Hindlimb muscle (tissue), 1 donor: ENCODE measurements at regions not wholly inside any gene's neighbourhood (a gene's known extent, or its start where the extent isn't known, plus 50 kb on each side); places are given as distances from the start of the nearest gene placed in this dataset.

Experiments used
- DNase-seq: peaks from one replicate; pipeline ENCODE4 v3.0.0-alpha.2; 2013

DNA sequence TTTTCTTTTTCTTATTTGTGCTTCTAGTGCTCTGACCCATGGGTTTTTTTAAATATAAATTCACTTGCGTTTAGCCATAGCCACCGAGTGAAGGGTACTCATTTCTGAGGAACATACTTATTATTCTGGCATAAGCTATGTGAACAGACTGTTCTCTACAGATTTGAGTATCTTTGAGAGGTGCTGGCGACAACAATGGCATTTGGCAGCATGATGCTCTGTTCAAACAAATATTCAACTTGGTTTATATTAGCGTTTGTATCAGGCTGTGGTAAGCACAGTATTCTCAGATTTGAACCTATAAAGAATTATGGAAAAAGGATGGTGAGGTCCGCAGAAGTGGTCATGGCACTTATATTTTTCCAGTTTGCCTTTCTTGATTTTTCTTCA is 108.7 kb upstream of the LIMCH1 start:
- DNase-seq: no peak

DNA sequence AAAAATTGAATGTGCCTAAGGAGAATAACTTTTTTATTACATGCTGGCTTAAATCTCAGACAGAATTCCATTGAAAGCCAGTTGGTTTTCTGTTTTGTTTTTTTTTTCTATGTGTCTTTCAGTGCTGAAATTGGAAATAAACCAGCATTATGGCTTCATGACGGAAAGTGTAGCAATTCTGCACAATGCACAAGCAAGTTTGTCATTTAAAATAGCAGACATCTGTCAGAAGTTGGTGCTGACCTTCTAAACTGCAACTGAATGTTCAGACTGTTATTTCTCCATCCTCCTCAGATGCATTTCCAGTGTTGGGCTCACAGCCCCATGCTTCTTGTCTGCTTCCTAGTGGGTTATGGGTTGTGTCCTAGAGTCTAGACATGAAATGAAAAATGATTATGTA is 107.2 kb upstream of the LIMCH1 start:
- DNase-seq: no peak

DNA sequence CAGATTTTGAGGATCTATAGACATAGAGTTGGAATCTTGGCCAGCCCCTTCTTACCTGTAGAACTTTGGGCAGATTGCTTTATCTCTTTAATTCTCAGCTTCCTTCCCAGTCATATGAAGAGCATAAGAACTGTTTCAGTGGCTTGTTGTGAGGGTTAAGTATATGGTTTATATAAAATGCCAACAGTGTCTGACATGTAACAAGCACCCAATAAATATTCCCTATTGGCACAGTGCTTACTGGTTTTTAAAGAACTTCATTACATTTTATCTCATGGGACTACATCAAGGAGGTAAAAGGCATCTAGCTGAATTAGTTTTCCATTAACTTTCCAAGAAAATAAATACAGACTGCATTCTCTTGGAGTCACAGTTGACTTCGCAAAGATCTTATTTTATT is 106.7 kb upstream of the LIMCH1 start:
- DNase-seq: no peak

DNA sequence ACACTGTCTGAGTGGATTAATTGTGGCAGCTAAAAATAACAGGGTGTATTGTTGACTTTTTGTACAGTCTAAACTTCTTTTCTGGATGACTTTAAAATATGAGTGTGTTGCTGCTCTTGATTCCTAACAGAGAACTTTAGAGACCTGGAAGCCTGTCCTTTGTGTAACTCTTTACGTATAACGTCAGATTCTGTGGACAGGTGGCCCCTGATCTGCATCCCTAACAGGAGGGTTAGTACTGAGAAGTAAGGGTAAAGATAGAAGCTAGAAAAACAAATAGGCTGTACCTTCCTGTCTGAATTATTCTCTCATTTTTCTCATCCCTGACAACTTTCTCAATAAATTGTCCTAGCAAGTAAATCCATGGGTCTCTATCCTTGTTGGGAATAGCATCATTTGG is 105.7 kb upstream of the LIMCH1 start:
- no peak for DNase-seq

DNA sequence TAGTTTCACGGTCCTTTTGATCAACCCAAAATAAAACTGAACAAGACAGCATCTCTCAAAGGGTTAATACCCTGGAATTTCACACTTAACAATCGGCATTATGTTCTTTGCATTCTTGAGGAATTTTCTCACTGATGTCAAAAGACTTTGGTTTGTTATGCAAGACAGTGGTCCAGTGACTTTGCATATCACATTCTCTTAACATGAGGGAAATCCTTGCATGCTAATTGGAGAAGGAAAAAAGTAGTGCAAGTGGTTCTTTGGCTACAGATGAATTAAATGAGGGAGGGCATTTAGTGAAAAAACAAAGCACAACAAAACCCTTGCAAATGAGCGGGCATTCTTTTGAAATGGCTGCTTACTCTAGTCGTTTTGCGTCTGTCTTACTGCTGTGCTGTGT is 105.1 kb upstream of the LIMCH1 start:
- DNase-seq: no peak

DNA sequence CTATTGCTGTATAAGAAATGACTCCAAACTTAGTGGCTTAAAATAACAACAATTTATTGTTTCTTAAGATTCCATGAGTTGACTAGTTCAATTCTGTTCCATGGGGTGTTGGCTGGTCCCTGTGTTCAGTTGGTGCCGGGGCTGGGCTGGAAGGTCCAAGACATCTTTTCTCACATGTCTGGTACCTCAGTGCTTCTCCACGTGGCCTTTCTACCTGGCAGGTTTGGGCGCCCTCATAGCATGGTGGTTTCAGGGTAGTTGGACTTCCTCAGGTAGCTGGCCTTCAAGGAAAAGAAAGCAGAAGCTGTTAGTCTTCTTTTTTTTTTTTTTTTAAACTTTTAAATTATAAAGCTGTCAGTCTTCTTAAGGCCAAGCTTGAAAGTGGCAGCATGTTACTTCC is 104.6 kb upstream of the LIMCH1 start:
- DNase-seq: no peak

DNA sequence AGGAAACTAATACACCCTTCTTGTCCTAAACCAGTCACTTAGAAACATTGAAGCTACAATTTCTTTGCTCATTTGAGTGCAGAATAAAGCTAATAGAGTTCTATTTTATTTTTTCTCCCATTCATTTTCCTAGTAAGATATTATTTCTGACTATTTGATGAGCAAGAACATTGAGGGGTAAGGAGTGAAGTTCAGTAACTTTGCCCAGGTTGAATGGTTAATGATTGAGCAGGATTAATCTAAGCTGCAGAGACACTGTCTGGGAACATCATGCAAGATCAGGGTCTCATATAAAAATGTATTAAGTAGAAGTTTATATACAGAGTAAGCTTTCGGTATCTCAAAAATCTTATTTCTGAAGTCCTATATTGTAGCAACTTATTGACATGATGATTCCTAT is 102.4 kb upstream of the LIMCH1 start:
- no peak for DNase-seq

DNA sequence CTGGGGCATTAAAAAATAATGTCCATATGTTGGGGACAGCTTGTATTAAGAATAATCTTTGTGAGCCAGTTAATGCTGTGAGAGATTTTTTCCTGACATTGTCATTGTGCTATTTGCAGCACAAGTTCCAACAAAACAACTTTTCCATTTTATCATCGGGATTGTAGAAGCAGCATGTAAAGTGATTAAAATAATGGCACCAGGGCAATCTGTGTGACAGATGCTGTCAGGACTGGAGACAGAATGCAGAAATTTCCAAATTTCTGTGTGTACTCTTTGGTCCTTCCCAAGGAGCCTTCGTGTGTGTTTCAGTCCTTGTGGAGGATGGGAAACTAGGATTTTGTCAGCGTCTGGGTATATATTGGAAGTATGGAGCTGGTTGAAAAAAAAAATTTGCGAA is 101.5 kb upstream of the LIMCH1 start:
- DNase-seq: no peak

DNA sequence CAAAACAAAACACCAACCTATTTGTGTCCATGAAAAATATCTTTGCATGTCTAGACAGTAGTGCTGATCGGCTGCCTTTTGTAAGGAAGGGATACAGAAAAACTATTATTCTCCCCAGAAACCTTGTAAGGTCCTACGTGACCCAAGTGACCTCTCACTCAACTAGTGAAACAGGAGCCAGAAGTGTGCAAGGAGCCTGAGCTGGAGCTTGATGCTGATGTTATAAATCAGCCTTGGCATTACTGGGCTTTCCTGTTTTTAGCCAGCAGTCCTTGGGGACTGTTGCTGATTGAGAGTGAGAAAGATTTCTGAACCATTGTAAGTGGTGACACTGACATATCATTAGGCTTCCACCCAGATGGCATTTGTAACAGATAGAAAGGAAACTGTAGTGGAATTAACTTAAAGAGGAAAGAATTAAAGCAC is 100.8 kb upstream of the LIMCH1 start:
- no peak for DNase-seq

DNA sequence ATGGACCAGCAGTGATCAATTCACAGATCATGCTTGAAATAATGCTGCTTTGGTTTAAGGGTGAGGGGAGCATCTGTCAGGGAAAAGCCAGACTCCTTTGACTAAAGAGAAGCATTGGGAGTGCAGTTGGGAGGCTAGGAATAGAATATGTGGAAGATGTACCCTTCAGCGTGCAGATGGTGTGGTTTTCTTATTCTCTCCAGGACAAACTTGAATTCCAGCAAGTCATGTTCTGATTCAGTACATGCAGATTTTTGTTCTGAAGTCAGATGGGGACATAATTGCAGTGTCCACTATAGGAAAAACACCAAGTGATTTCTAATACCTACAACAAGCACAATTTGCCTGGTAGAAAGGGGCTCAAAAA is 99.0 kb upstream of the LIMCH1 start:
- no peak for DNase-seq

DNA sequence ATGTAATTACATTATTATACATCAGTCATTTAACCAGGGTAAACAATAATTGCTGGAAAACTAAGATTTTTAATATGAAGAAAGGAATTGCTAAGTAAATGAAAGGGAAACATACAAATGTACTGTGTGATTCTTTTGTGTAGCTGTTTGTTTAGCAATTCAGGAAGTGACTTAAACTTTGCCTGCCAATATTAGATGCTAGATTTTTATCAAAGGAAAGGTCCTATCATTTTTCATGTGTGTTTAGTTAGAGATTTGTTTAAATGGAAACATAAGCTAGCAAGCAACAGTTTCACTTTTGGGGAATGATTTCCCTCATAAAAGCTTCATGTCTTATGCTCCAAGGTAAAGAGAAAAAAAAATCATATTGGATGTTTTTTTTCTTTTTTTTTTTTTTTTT is 95.1 kb upstream of the LIMCH1 start:
- no peak for DNase-seq

DNA sequence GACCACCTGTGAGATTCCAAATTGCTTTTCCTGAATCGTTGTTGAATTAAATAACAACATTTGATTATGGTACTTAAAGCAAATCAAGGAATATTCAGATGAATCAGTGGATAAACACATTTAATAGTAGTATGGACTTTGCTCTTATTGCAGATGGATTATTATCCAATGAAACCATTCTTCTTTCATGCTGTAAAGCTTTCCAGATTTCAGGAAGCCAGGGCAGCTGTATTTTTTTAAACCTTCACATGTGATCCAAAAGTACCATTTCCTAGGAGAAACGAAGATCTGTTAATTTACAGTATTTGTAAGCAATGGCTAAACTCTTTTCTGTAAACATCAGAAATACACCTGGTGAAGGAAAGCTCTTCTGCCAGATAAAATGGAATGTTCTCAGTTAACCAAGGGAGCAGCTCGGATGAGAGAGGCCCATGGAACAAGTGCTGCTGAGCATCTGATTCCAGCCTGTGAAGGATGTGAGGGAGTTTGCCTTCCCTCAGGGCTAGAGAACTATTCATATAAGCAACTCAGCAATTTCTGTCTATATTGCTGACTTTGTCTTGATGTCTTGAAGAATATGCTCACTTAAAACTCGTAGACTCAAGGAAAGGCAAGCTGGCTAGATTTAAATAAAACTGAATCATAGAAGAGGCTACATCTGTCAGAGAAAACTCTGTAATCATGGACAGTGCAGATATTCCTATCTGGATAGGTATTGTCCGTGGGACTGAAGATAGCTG is 94.4 kb upstream of the LIMCH1 start:
- DNase-seq: no peak

DNA sequence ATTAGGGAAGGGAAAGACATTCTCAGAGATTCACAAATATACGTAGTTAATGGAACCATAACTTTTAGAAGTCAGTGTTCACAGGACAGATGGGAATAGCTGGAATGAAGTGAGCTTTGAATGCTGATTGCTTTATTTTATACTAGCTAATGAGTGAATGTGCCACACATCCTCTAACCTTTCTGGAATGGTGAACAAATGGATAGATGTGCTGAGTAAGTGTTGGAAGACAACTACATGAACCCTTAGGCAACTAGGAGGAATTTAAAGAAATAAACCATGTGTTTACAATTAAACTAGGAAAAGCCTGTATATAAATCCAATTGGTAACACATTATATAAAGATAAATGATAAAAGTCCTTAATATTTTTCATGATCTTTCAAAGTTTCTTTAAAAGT is 91.6 kb upstream of the LIMCH1 start:
- no peak for DNase-seq

DNA sequence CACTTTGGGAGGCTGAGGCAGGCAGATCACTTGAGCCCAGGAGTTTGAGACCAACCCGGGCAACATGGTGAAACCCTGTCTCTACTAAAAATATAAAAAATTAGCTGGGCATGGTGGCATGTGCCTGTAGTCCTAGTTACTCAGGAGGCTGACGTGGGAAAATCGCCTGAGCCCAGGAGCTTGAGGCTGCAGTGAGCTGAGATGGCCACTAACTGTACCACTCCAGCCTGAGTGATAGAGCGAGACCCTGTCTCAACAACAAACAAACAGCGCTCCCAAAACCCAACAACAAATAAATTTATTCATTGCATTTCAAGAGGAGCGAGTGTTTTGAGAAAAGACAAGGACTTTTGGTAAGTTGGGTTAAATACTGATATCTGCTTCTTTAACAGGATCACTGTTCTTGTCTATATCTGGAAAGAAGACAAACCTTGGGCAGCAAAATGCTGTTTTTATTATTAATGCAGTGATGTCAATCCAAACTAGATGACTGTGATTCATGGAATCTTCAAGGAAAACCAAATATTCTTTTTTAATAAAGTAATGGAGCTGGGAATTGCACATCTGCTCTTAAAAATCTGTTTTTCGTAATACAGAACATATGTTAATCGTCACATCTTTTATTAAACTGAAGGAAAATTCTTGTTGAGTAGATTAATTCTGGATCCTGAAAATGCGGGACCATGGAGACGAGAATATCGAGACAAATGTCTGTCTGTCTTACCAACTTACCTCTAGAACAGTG is 90.8 kb upstream of the LIMCH1 start:
- DNase-seq: no peak

DNA sequence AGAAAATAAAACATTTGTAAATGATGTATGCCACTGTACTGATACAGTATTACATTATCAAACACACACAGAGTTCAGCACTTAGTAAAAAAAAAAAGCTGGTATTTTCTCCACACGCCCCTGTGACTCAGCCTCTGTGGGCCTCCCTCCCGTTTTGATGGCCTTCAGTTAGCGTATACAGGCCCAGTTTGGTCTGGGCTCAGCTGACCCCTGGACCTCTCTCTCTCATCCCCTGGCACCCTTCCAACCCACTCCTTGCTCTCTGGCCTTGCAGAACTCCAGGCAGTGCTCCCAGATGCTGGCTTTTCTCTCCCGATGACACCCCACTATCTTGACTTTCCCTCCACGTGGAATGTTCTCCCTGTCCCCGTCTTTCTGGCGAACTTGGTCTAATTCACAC is 89.0 kb upstream of the LIMCH1 start:
- no peak for DNase-seq

DNA sequence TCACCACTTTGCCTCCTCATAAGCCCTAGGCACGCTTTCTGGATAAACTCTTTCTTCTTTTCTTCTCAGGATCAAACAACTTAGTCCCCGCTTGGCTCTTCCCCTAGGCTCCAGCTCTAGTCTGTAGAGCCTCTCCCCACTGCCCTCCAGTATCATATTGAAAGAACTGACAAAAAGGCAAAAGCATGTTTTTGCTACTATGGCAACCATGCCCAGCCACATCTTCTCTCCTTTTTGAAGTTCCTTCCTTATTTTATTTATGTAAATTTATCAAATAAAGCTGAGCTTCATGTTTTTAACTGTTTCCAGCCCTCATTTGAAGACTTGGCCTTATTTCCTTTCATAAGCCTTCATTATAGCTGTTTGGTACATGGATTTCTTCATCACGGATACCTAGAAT is 86.0 kb upstream of the LIMCH1 start:
- no peak for DNase-seq

DNA sequence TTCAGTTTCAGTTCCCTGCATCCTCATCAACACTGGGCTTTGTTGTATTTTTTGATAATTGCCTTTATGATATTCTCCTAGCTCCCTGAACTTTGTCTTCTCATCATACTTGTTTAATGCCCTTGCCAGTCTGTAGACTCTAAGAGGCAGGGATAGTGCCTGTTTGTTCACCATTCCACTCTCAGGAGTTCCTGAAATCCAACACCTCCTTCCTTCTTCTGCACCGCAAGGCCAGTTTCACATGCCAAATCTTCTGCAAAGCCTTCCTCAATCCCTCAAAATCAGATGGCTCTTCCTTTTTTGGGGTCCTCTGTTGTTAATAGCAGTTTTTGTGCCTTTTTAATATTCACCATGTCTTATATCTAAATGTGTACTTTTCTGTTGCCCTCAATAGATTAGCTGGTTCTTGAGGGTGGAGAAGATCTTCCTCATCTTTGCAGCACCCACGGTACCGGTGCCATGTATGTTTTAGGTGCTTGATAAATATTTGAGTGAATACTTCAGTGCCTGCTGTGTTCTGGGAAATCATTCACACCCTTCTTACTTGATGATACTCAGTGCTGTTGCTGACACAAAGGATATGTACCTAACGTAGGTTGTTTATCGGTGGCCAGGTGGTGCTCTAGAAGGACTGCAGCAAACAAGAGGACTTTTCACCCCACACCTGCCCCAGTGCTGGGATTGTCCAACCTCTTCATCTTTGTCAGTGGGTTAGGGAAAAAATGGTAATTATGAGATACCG is 85.3 kb upstream of the LIMCH1 start:
- no peak for DNase-seq

DNA sequence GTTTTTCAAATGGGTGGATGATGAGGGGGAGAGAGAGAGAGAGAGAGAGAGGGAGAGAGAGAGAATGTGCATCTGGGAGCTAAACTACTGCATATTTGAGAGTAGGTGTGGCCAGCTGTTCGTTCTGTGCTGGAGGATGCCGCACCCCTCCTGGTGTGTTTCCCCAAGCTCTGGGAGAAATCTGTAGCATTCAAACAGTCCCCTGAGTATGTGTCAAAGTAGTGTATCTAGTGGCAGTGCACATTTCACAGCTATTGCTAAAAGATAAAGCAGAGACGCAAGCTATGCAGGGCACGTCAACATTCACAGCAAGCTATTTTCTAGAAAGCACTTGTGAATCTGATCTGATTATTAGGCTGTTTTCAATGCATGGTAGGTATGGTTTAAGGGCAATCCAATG is 83.5 kb upstream of the LIMCH1 start:
- DNase-seq: no peak

DNA sequence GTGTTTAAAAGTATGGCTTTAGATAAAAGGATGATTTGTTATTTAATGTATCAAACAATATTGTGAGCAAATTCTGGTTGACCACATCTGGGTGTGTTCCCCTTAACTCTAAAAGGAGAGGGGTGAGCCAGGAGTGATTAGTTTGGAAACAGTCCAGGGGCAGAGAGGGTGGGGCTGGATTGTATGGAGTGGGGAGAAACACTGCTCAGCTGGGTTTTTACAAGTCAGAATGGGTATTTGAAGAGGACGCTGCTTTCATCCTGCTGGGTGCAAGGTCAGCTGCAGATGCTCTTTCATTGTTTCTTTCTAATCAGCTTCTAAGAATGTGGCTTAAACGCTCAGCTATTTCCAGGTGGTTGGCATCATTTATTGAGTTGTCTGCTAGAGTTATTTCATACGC is 82.8 kb upstream of the LIMCH1 start:
- no peak for DNase-seq

DNA sequence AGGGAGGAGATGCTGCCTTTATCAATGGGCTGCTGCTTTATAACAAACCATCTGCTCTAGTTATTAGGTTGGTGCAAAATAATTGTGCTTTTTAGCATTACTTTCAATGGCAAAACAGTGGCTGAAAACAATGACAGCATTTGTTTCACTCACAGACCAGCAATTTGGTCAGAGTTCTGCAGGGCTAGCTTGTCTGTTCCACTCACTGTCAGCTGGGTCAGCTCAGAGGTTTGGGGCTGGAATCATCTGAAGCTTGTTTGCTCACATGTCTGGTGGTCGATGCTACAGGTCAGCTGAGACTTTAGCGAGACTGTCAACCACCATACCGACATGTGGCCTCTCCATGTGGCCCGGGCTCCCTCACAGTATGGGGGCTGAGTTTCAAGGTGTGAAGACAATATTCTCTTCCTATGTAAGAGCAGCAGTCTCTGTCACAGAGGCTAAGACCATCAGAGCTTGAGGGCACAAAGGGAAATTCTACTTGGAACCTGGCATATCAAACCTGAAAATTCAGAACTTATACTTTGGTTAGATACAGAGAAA is 81.3 kb upstream of the LIMCH1 start:
- DNase-seq: no peak

DNA sequence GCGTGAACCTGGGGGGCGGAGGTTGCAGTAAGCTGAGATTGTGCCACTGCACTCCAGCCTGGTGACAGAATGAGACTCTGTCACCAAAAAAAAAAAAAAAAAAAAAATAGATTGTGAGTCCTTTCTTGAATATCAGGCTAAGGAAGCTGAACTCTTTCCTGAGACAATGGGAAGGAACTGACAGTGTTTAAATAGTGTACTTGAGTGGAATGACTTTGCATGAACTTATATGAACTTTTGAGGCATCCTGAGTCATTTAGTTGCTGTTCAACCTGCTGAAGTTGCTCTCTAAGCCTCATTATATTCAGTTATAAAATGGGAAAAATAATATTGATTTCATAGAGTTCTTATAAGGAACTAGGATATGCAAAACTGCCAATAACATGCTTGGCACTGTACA is 79.3 kb upstream of the LIMCH1 start:
- DNase-seq: no peak

DNA sequence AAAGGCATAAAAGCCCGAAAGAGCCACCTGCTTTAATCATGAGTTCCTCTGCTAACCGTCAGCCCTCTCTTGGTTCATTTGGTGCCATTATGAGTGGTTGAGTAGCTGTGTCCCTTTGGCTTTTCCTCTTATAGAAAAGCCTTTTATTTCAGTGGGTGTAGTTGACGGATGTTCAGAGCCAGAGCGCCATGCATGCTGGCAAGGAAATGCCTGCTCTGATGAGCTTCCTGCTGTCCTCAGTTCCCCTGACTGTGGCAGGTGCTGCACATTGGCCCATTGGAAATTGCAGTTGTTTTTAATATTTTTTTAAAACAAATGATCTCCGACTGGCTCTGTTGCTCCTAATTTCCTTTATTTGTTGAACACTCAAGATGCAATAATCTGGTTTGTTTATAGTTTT is 77.3 kb upstream of the LIMCH1 start:
- DNase-seq: no peak

DNA sequence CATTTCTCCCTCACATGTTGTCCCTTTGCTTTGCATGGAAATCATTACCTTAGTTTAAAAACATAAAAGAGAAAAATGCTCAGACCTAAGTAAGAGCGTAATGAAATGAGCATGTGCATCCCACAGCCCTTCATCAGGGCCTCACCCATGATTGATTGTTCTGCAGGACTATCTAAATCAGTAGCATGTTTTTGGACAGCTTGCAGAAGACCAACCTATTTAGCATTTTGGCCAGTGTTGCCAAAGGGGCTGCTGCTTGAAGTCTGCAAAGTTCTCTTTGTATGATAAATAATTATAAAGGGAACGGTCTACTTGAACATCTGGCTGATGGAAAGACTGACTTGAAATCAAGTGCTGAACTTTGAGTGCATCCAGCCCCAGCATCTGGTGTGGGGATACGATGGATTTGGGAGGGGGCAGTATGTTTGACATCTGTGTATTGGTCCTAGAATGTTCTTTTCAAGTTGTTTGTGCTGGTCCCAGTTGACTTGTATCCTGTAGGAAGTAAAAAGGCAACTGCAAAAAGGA is 76.1 kb upstream of the LIMCH1 start:
- no peak for DNase-seq
